NB4 (cell line): ENCODE measurements at regions not wholly inside any gene's neighbourhood (a gene's known extent, or its start where the extent isn't known, plus 50 kb on each side); places are given as distances from the start of the nearest gene placed in this dataset.

Source experiments
- CTCF ChIP-seq: IDR thresholded peaks from one replicate; pipeline ENCODE4 v1.5.1; 2012; ENCODE audit warnings: low read depth, low read length
- MAX ChIP-seq: IDR thresholded peaks from 2 replicates; pipeline ENCODE4 v1.6.1; 2011; ENCODE audit warnings: low read depth, low read length

- TF ChIP-seq CTCF (no peak), MAX (no peak)
Observed at GRCh38 chr10:23824822-23825221, 384.1 kb upstream of the KIAA1217 start.
